Liver (tissue), 7 donors: ENCODE measurements at regions not wholly inside any gene's neighbourhood (a gene's known extent, or its start where the extent isn't known, plus 50 kb on each side); places are given as distances from the start of the nearest gene placed in this dataset.

ENCODE experiments used
- DNase-seq: peaks from one replicate; pipeline ENCODE4 v3.0.0-alpha.2; 2017; ENCODE audit warnings: low spot score
- H3K27ac ChIP-seq, 2 donors: one replicate each; pipeline ENCODE4 v1.7.0; 2013; ENCODE audit warnings: inconsistent platforms in 2 of 2, low read length in 2 of 2, control low read depth in 1 of 2, low read depth in 1 of 2, mild to moderate bottlenecking in 1 of 2
- H3K27me3 ChIP-seq, 4 donors: one replicate each; pipeline versions ENCODE4 v1.6.1 to v1.7.0; 2013; ENCODE audit warnings: low read length in 3 of 4, inconsistent platforms in 1 of 4, mild to moderate bottlenecking in 1 of 4, moderate library complexity in 1 of 4; ENCODE audit not compliant: control insufficient read depth in 4 of 4, insufficient read depth in 4 of 4
- H3K36me3 ChIP-seq, 4 donors: one replicate each; pipeline versions ENCODE4 v1.6.1 to v1.7.0; 2013; ENCODE audit warnings: low read length in 3 of 4, mild to moderate bottlenecking in 3 of 4, low read depth in 1 of 4, moderate library complexity in 1 of 4; ENCODE audit not compliant: control insufficient read depth in 4 of 4, insufficient read depth in 3 of 4
- H3K4me1 ChIP-seq, 4 donors: one replicate each; pipeline versions ENCODE4 v1.6.1 to v1.7.0; 2013; ENCODE audit warnings: low read length in 3 of 4, mild to moderate bottlenecking in 3 of 4, moderate library complexity in 1 of 4; ENCODE audit not compliant: control insufficient read depth in 4 of 4, insufficient read depth in 4 of 4
- H3K4me3 ChIP-seq, 3 donors: one replicate each; pipeline versions ENCODE4 v1.6.1 to v1.7.0; 2013; ENCODE audit warnings: low read length in 3 of 3, control low read depth in 1 of 3, low read depth in 1 of 3, mild to moderate bottlenecking in 1 of 3
- H3K9ac ChIP-seq, 2 donors: one replicate each; pipeline ENCODE4 v1.7.0; 2013; ENCODE audit warnings: low read length in 2 of 2, mild to moderate bottlenecking in 2 of 2, moderate library complexity in 2 of 2, control low read depth in 1 of 2, low read depth in 1 of 2
- H3K9me3 ChIP-seq, 4 donors: one replicate each; pipeline versions ENCODE4 v1.6.1 to v1.7.0; 2013; ENCODE audit warnings: low read length in 3 of 4; ENCODE audit not compliant: control insufficient read depth in 4 of 4
- ATF3 ChIP-seq: IDR thresholded peaks from 2 replicates; pipeline ENCODE4 v1.6.1; 2016; ENCODE audit warnings: antibody characterized with exemption
- EGR1 ChIP-seq, 2 donors: IDR thresholded peaks; 2 replicates each; pipeline ENCODE4 v1.6.1; 2016 to 2018; ENCODE audit warnings: antibody characterized with exemption in 2 of 2, low read depth in 2 of 2
- FOXA1 ChIP-seq: IDR thresholded peaks from 2 replicates; pipeline ENCODE4 v1.6.1; 2016; ENCODE audit warnings: antibody characterized with exemption
- GABPA ChIP-seq, 2 donors: IDR thresholded peaks in 1 of 2; conservative IDR thresholded peaks in 1 of 2; 2 replicates each; pipeline ENCODE4 v1.6.1; 2016; ENCODE audit warnings: antibody characterized with exemption in 2 of 2, mild to moderate bottlenecking in 1 of 2, moderate library complexity in 1 of 2
- HNF4A ChIP-seq, 2 donors: conservative IDR thresholded peaks; 2 replicates each; pipeline ENCODE4 v1.6.1; 2016; ENCODE audit warnings: antibody characterized with exemption in 2 of 2, mild to moderate bottlenecking in 2 of 2
- HNF4G ChIP-seq: IDR thresholded peaks from 2 replicates; pipeline ENCODE4 v1.6.1; 2016; ENCODE audit warnings: antibody characterized with exemption
- MAX ChIP-seq: IDR thresholded peaks from 2 replicates; pipeline ENCODE4 v1.6.1; 2016; ENCODE audit warnings: antibody characterized with exemption
- NR2F2 ChIP-seq: IDR thresholded peaks from 2 replicates; pipeline ENCODE4 v1.6.1; 2016; ENCODE audit warnings: antibody characterized with exemption
- REST ChIP-seq: IDR thresholded peaks from 2 replicates; pipeline ENCODE4 v1.6.1; 2016; ENCODE audit warnings: antibody characterized with exemption, mild to moderate bottlenecking
- SP1 ChIP-seq: IDR thresholded peaks from 2 replicates; pipeline ENCODE4 v1.6.1; 2018; ENCODE audit warnings: antibody characterized with exemption, mild to moderate bottlenecking
- TAF1 ChIP-seq: conservative IDR thresholded peaks from 2 replicates; pipeline ENCODE4 v1.6.1; 2016; ENCODE audit warnings: antibody characterized with exemption, mild to moderate bottlenecking
- YY1 ChIP-seq: IDR thresholded peaks from 2 replicates; pipeline ENCODE4 v1.6.1; 2016; ENCODE audit warnings: antibody characterized with exemption, mild to moderate bottlenecking
- ZBTB33 ChIP-seq: IDR thresholded peaks from 2 replicates; pipeline ENCODE4 v1.6.1; 2016; ENCODE audit warnings: antibody characterized with exemption
- WGBS: extraction: QIAGEN DNeasy Blood & Tissue Kit; methylation state at CpG from one replicate; pipeline ENCODE4 v1.1.7; 2013; 5-methylcytosine and 5-hydroxymethylcytosine counted together
- donor health status: healthy.
- donor health status: healthy.
- donor health status: healthy.
- donor health status: healthy.

- TF ChIP-seq REST: no peak
- no peak for TF ChIP-seq HNF4G
Measured at GRCh38 chr13:53104136-53104535, 75.5 kb downstream of the OLFM4 start (continued).

- no peak overlapping the region for H3K4me3 ChIP-seq
- 70% methylated on average over 3 of the region's 3 CpGs for WGBS
- H3K36me3 ChIP-seq: no peaks in the 10 kb centered on the region
- TF ChIP-seq EGR1 (IDR thresholded peaks at IDR 0.05; ENCODE audit: low read depth in 2 of 2): no peak
- TF ChIP-seq SP1: no peak
- no peak for TF ChIP-seq YY1
- TF ChIP-seq ZBTB33: no peak
- no peak for TF ChIP-seq ATF3
- no peak overlapping the region for H3K27ac ChIP-seq
- no peaks in the 10 kb centered on the region for H3K9me3 ChIP-seq
- H3K27me3 ChIP-seq: no peaks in the 10 kb centered on the region
- no peak overlapping the region for H3K9ac ChIP-seq
- H3K4me1 ChIP-seq: no peaks in the 10 kb centered on the region
- no peak for DNase-seq
Measured at GRCh38 chr13:53105477-53105876, 76.9 kb downstream of the OLFM4 start.

GRCh38 chr13:53105890-53106289, 77.3 kb downstream of the OLFM4 start:
- Histone ChIP-seq H3K9ac (no peak overlapping the region), H3K27me3 (no peaks in the 10 kb centered on the region), H3K36me3 (no peaks in the 10 kb centered on the region), H3K4me1 (no peaks in the 10 kb centered on the region), H3K27ac (no peak overlapping the region), H3K4me3 (no peak overlapping the region), H3K9me3 (no peaks in the 10 kb centered on the region)
- DNase-seq: no peak
- TF ChIP-seq TAF1 (no peak), SP1 (no peak), ZBTB33 (no peak), ATF3 (no peak), MAX (no peak), FOXA1 (no peak), REST (no peak), HNF4A (conservative IDR thresholded peaks at IDR 0.05) (no peak), HNF4G (no peak), NR2F2 (no peak), GABPA (IDR thresholded peaks at IDR 0.05 in 1 of 2, conservative IDR thresholded peaks at IDR 0.05 in 1 of 2) (no peak)
- 75% methylated on average over 3 of the region's 3 CpGs for WGBS
